DMS 273 (cell line): ENCODE measurements at regions not wholly inside any gene's neighbourhood (a gene's known extent, or its start where the extent isn't known, plus 50 kb on each side); places are given as distances from the start of the nearest gene placed in this dataset.
A peak's percentile ranks its signal among the peaks of the same experiment; 100 is the strongest.

ENCODE experiments used
- DNase-seq: peaks from one replicate; lab custom pipeline; 2025; ENCODE audit not compliant: unreplicated experiment; lab: John Stamatoyannopoulos, UW

GRCh38 chr5:117473165-117473564 lies 898.5 kb upstream of the SEMA6A start:
- peak; percentile 78 for DNase-seq

GRCh38 chr5:117463881-117464570 lies 889.4 kb upstream of the SEMA6A start:
- peak; percentile 64 for DNase-seq

GRCh38 chr5:117461966-117462365 lies 887.3 kb upstream of the SEMA6A start:
- DNase-seq = peak; percentile 13

GRCh38 chr5:117461403-117461802 lies 886.8 kb upstream of the SEMA6A start:
- DNase-seq = no peak

- DNase-seq = no peak
These were observed 883.0 kb upstream of the SEMA6A start for GRCh38 chr5:117457656-117458055.

- DNase-seq = no peak
These were observed 882.3 kb upstream of the SEMA6A start for GRCh38 chr5:117456866-117457470.

- no peak for DNase-seq
These were observed 880.9 kb upstream of the SEMA6A start for GRCh38 chr5:117455236-117456233.

GRCh38 chr5:117454716-117455212 lies 880.1 kb upstream of the SEMA6A start:
- peak; percentile 60 for DNase-seq

- no peak for DNase-seq
These were observed 862.2 kb upstream of the SEMA6A start for GRCh38 chr5:117436846-117437245.

GRCh38 chr5:117435203-117435602 lies 860.6 kb upstream of the SEMA6A start:
- DNase-seq = no peak

- peak; percentile 24 for DNase-seq
These were observed 859.6 kb upstream of the SEMA6A start for GRCh38 chr5:117434254-117434653.

- DNase-seq = no peak
These were observed 859.2 kb upstream of the SEMA6A start for GRCh38 chr5:117433818-117434217.

GRCh38 chr5:117431091-117431490 lies 856.5 kb upstream of the SEMA6A start:
- no peak for DNase-seq

GRCh38 chr5:117425163-117425562 lies 850.5 kb upstream of the SEMA6A start:
- no peak for DNase-seq

- DNase-seq = no peak
These were observed 849.9 kb upstream of the SEMA6A start for GRCh38 chr5:117424559-117424958.

- DNase-seq = no peak
These were observed 842.9 kb upstream of the SEMA6A start for GRCh38 chr5:117417501-117417900.

- DNase-seq = no peak
These were observed 840.3 kb upstream of the SEMA6A start for GRCh38 chr5:117414926-117415325.

- no peak for DNase-seq
These were observed 837.1 kb upstream of the SEMA6A start for GRCh38 chr5:117411701-117412100.

- no peak for DNase-seq
These were observed 830.6 kb upstream of the SEMA6A start for GRCh38 chr5:117405197-117405596.

GRCh38 chr5:117394506-117395157 lies 820.0 kb upstream of the SEMA6A start:
- no peak for DNase-seq

- no peak for DNase-seq
These were observed 818.5 kb upstream of the SEMA6A start for GRCh38 chr5:117393125-117393524.
